OCI-LY3 (cell line): ENCODE measurements at regions not wholly inside any gene's neighbourhood (a gene's known extent, or its start where the extent isn't known, plus 50 kb on each side); places are given as distances from the start of the nearest gene placed in this dataset.

Experiments
- H2AFZ ChIP-seq: fragments of 200-600, 300-600 bp; shearing (Covaris generic); 2 replicates; pipeline ENCODE4 v1.6.0; 2014; ENCODE audit warnings: antibody characterized with exemption, low read depth, low read length
- H3K27ac ChIP-seq: fragments of 200-600, 300-600 bp; sonication (generic); 2 replicates; pipeline ENCODE4 v1.5.1; 2014; ENCODE audit warnings: mild to moderate bottlenecking, low read length, moderate library complexity, mixed read lengths
- H3K27me3 ChIP-seq: fragments of 200-600, 300-600 bp; sonication (generic); 2 replicates; pipeline ENCODE4 v1.6.1; 2014; ENCODE audit warnings: low read depth, low read length, mixed read lengths
- H3K36me3 ChIP-seq: fragments of 200-600, 300-600 bp; sonication (generic); replicated peaks from 2 replicates; pipeline ENCODE3; 2014; ENCODE audit warnings: low read depth, low read length, mixed read lengths
- H3K4me1 ChIP-seq: fragments of 300-600, 200-600 bp; sonication (generic); 2 replicates; pipeline ENCODE4 v1.6.1; 2014; ENCODE audit warnings: low read length, mixed read lengths
- H3K4me2 ChIP-seq: fragments of 200-600, 300-600 bp; sonication (generic); 2 replicates; pipeline ENCODE4 v1.6.1; 2014; ENCODE audit warnings: low read length, mixed read lengths
- H3K4me3 ChIP-seq: fragments of 300-600, 200-600 bp; sonication (generic); 2 replicates; pipeline ENCODE4 v1.5.1; 2014; ENCODE audit warnings: antibody characterized with exemption, mild to moderate bottlenecking, low read length, moderate library complexity
- H3K79me2 ChIP-seq: fragments of 300-600, 200-600 bp; shearing (Covaris generic); 2 replicates; pipeline ENCODE4 v1.6.1; 2014; ENCODE audit warnings: mild to moderate bottlenecking, low read length, mixed read lengths
- H3K9ac ChIP-seq: fragments of 300-600, 200-600 bp; shearing (Covaris generic); 2 replicates; pipeline ENCODE4 v1.6.0; 2014; ENCODE audit warnings: mild to moderate bottlenecking, low read length, moderate library complexity
- H3K9me3 ChIP-seq: fragments of 200-600, 300-600 bp; shearing (Covaris generic); 2 replicates; pipeline ENCODE4 v1.6.1; 2014; ENCODE audit warnings: low read length, mixed read lengths; ENCODE audit not compliant: insufficient read depth
- H4K20me1 ChIP-seq: fragments of 200-600, 300-600 bp; sonication (generic); 2 replicates; pipeline ENCODE4 v1.6.1; 2016; ENCODE audit warnings: low read length, mixed read lengths; ENCODE audit not compliant: insufficient read depth
- EZH2phosphoT487 ChIP-seq: fragments of 200-600 bp; shearing (Covaris generic); IDR thresholded peaks from 2 replicates; pipeline ENCODE4 v1.6.1; 2018; ENCODE audit warnings: antibody characterized with exemption, mixed run types, low read depth
- TF ChIP-seq, protein P1 (sequence below): fragments of 200-600, 300-600 bp; sonication (generic); IDR thresholded peaks from 2 replicates; pipeline ENCODE4 v1.5.1; 2014; ENCODE audit warnings: antibody characterized with exemption, low read length, low read depth

DNA sequence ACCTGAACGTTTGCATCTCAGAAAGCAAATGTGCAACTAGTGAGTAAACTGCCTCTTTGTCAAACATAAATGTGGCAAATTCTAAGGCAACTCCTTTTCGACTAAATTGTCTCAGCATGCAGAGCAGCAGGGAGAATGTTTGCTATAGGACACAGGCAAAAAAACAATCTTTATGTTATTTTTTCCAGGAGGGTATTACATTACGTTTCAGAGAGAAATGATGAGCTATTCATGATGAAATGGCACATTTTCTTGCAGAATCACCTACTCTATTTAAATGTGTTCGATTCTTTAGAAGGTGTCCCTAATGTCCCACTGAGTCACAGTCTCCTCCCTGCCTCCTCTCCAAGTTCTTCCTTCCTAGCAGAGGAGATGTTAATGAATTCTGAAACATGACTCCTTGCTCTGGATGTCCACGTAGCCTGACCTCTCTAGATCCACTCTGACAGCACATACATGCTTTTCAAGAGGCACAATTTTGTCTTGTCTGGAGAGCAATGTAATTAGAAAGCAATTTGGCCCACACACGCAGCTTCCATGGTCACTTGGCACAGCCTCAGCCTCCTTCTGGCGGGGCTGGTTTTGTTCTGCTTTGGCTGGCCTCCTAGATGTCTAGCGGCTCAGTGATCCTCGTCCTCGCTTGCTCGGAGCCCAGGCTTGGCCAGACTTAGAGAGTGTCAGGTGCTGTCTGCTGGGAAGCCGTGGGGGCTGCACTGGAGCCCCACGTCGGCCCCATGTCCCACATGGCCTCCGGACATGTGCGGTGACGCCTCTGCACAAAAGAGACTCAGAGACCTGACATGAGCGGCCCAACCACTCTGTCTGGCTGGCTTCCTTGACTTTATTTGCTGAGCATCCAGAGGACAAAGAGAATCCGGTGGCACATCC lies 125.7 kb upstream of the ZNF438 start:
- no peaks in the 10 kb centered on the region for H3K27me3 ChIP-seq
- H3K4me1 ChIP-seq = no peaks in the 10 kb centered on the region
- no peak overlapping the region for H3K9ac ChIP-seq
- no peaks in the 10 kb centered on the region for H3K9me3 ChIP-seq
- no peak for TF ChIP-seq EZH2phosphoT487
- TF ChIP-seq, protein P1, sequence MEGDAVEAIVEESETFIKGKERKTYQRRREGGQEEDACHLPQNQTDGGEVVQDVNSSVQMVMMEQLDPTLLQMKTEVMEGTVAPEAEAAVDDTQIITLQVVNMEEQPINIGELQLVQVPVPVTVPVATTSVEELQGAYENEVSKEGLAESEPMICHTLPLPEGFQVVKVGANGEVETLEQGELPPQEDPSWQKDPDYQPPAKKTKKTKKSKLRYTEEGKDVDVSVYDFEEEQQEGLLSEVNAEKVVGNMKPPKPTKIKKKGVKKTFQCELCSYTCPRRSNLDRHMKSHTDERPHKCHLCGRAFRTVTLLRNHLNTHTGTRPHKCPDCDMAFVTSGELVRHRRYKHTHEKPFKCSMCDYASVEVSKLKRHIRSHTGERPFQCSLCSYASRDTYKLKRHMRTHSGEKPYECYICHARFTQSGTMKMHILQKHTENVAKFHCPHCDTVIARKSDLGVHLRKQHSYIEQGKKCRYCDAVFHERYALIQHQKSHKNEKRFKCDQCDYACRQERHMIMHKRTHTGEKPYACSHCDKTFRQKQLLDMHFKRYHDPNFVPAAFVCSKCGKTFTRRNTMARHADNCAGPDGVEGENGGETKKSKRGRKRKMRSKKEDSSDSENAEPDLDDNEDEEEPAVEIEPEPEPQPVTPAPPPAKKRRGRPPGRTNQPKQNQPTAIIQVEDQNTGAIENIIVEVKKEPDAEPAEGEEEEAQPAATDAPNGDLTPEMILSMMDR = no peak
- H4K20me1 ChIP-seq = no peaks in the 10 kb centered on the region
- no peak overlapping the region for H2AFZ ChIP-seq
- no peak overlapping the region for H3K27ac ChIP-seq
- H3K79me2 ChIP-seq = no peaks in the 10 kb centered on the region
- no peak overlapping the region for H3K4me2 ChIP-seq
- no peaks in the 10 kb centered on the region for H3K36me3 ChIP-seq
- H3K4me3 ChIP-seq = no peak overlapping the region

DNA sequence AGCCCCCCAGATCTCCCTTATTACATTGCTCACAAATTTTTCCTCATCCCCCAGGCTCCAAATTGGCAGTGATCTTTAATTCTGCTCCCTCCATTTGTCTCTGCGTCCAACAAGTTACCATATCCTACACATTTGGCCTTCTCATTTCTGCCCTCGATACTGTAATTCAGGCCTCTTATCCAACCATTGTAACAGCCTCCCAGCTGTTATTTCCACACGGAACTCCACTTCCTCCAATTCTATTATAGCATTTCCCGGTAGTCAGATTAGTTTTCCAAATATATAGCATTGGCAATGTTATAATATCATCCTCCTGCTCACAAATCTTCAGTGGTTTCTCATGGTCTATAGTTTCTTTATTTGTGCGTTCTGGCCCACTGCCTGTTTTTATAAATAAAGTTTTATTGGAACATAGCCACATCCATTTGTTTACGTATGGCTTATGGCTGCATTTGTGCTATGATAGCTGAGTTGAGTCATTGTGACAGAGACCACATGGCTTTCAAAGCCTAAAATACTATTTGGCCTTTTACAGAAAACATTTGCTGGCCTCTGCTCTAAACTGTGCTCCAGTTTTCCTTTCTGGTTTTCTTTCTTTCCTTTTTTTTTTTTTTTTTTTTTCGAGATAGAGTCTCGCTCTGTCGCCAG lies 126.5 kb upstream of the ZNF438 start:
- H3K27ac ChIP-seq = no peak overlapping the region
- H3K4me3 ChIP-seq = no peak overlapping the region
- no peaks in the 10 kb centered on the region for H3K4me1 ChIP-seq
- no peaks in the 10 kb centered on the region for H3K79me2 ChIP-seq
- H3K9ac ChIP-seq = no peak overlapping the region
- H3K36me3 ChIP-seq = no peaks in the 10 kb centered on the region
- no peak overlapping the region for H2AFZ ChIP-seq
- TF ChIP-seq EZH2phosphoT487 = no peak
- TF ChIP-seq, protein P1 = no peak
- no peak overlapping the region for H3K4me2 ChIP-seq
- no peaks in the 10 kb centered on the region for H3K27me3 ChIP-seq
- no peaks in the 10 kb centered on the region for H3K9me3 ChIP-seq
- H4K20me1 ChIP-seq = no peaks in the 10 kb centered on the region

DNA sequence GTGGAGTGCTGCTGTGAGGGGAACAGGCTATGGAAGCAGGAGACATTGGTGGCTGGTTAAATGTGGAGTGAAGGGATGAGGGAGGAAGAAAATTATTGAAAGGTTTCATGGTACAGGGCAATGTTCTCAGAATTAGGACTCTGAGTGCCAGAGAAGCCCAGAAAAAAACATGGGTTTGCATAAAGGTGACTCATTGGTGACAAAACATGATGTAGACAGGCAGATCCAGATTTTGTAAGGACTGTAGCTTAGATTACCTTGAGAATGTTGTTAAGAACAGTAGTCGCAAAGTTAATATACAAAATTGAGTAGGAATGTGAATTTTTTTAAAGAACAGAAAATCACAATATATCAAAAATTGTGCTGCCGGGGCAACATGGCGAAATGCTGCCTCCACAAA lies 134.9 kb upstream of the ZNF438 start:
- Histone ChIP-seq H3K27ac (no peak overlapping the region), H3K4me2 (no peak overlapping the region)

DNA sequence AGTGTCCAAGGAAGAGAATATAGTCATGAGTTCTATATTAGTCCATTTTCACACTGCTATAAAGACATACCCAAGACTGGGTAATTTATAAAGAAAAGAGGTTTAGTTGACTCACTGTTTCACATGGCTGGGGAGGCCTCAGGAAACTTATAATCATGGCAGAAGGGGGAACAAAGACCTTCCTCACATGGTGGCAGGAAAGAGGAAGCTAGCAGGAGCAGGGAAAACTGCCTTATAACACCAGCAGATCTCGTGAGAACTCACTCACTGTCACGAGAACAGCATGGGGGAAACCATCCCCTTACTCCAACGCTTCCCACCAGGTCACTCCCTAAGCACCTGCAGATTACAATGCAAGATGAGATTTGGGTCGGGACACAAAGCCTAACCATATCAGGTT lies 139.0 kb upstream of the ZNF438 start:
- Histone ChIP-seq H3K79me2 (no peaks in the 10 kb centered on the region), H3K4me1 (no peaks in the 10 kb centered on the region), H3K4me2 (no peak overlapping the region), H3K9me3 (peaks cover 6% of the 10 kb centered on the region), H3K27ac (no peak overlapping the region), H4K20me1 (no peaks in the 10 kb centered on the region), H3K36me3 (peaks cover 2% of the 10 kb centered on the region), H3K4me3 (no peak overlapping the region), H2AFZ (no peak overlapping the region), H3K9ac (no peak overlapping the region), H3K27me3 (no peaks in the 10 kb centered on the region)
- TF ChIP-seq EZH2phosphoT487 = no peak
- TF ChIP-seq, protein P1 = no peak

More for the DNA sequence above, 134.9 kb upstream of the ZNF438 start:
- no peak overlapping the region for H3K4me3 ChIP-seq
- peaks cover 2% of the 10 kb centered on the region for H3K36me3 ChIP-seq
- H4K20me1 ChIP-seq = no peaks in the 10 kb centered on the region
- no peaks in the 10 kb centered on the region for H3K4me1 ChIP-seq
- no peaks in the 10 kb centered on the region for H3K27me3 ChIP-seq
- H3K79me2 ChIP-seq = no peaks in the 10 kb centered on the region
- no peak overlapping the region for H2AFZ ChIP-seq
- H3K9me3 ChIP-seq = no peaks in the 10 kb centered on the region; the same call in 1 of the 2 replicates
- TF ChIP-seq EZH2phosphoT487 = no peak
- TF ChIP-seq, protein P1 = no peak
- no peak overlapping the region for H3K9ac ChIP-seq
